GM21723 (cell line): ENCODE measurements at regions not wholly inside any gene's neighbourhood (a gene's known extent, or its start where the extent isn't known, plus 50 kb on each side); places are given as distances from the start of the nearest gene placed in this dataset.
A peak's percentile ranks its signal among the peaks of the same experiment; 100 is the strongest.

ENCODE experiments used
- ATAC-seq: cut with Tn5 transposase; IDR thresholded peaks from one replicate; pipeline ENCODE4 v1.9.1; 2021; ENCODE audit warnings: mild to moderate bottlenecking, moderate library complexity; ENCODE audit not compliant: unreplicated experiment

- ATAC-seq = no peak
Observed at GRCh38 chr3:14307656-14308302, 94.6 kb upstream of the SLC6A6 start.

DNA sequence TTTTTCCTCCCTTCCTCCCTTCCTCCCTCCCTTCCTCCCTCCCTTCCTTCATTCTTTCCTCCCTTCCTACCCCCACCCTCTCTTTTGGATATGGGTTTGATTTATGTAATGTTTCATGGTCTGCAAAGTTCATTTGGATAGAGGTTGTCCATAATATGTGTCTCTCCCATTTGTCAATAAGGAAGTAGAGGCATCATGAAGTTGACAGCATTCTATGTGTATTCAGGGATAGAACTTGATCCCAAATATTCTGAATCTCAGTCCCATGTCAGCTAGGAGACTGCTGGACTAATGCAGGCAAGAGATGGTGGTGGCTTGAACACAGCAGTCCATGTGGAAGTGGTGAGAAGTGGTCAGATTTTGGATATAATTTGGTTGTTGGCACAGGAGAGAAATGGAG, 90.7 kb upstream of the SLC6A6 start:
- no peak for ATAC-seq

- no peak for ATAC-seq
Observed at GRCh38 chr3:14312375-14312774, 90.0 kb upstream of the SLC6A6 start.

DNA sequence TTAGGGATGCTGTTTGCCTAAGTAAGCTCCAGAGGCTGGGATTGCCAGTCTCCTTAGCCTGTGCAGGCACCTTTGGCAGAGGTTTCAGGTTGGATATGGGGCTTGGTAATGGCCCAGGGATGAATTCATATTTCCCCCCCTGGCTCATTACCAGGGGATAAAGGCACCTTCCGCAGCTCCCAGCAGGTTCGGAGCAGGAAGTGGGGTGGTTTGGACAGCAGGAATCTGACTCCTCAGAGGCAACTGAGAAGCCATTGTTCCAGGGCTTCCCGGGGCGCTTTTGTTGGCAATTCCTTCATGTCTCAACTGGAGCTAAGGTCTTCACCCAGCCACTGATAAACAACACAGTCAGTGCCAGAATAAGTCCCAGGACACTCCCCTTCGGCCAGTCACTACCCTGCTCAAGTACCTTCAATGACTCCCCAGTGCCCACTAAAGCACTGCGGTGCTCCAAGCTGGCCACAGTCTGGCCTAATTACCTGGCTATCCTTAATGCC, 85.3 kb upstream of the SLC6A6 start:
- no peak for ATAC-seq

- ATAC-seq = no peak
Observed at GRCh38 chr3:14318646-14319045, 83.8 kb upstream of the SLC6A6 start.

GRCh38 chr3:14319654-14320182, 82.7 kb upstream of the SLC6A6 start:
- ATAC-seq = peak; percentile 99

GRCh38 chr3:14320219-14320618, 82.2 kb upstream of the SLC6A6 start:
- no peak for ATAC-seq

DNA sequence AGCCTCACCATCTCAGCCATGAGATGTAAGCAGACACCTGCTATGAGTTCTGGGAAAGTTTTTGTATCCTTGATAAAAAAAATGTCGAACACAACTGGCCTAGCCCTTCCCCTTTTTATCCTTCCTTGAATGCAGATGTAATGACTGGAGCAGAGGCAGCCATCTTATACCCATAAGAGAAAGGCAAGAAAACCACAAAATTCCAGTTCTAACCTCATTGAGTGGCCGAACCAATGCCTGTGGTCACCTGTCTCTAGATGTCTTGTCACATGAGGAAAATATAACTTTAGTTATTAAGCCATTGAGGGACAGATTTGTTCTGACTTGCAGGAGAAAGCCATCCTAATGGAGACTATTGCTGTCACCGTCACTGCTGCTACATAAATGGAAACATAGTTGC, 80.4 kb upstream of the SLC6A6 start:
- ATAC-seq = no peak

GRCh38 chr3:14322667-14323295, 79.6 kb upstream of the SLC6A6 start:
- no peak for ATAC-seq

GRCh38 chr3:14323401-14324223, 78.8 kb upstream of the SLC6A6 start:
- ATAC-seq = no peak

- ATAC-seq = no peak
Observed at GRCh38 chr3:14324224-14324944, 78.0 kb upstream of the SLC6A6 start.

- ATAC-seq = no peak
Observed at GRCh38 chr3:14328422-14328821, 74.0 kb upstream of the SLC6A6 start.

DNA sequence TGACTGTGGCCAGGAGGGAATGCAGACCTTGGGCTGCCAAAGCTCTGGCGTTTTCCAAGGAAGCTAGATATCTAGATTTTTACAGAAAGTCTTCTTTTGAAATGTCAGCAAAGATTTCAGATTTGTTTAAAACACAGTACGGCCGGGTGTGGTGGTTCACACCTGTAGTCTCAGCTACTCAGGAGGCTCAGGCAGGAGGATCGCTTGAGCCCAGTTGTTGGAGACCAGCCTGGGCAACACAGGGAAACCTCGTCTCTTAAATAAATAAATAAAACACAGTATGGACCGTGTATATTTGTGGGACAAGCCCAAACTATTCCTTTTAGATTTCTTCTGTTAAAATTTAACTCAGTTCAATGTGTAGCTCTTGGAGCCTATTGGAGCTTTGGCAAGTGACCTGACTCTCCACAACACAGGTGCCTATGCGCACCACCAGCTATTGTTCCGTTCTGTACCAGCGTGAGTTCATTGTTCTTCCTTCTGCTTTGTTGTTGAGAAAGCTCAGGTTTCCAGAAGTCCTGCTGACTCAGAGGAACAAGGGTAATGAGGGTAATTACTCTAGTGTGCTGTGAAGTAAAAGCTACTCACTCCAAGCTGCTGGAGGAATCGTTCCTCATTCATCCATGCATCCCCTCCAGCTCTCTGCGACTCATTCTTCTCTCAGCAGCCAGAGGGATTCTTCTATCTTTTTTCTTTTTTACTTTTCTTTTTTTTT, 73.1 kb upstream of the SLC6A6 start:
- no peak for ATAC-seq

DNA sequence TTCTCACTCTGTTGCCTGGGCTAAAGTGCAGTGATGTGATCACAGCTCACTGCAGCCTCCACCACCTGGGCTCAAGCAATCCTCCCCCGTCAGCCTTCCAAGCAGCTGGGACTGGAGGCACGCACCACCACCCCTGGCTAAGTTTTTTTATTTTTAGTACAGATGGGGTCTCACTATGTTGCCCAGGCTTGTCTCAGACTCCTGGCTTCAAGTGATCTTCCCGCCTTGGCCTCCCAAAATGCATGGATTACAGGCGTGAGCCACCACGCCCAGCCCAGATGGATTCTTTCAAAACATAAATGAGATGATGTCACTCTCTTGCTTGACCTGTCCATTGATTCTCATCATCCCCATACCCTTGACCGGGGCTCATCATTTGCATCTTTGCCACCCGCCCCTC, 72.6 kb upstream of the SLC6A6 start:
- ATAC-seq = no peak

- ATAC-seq = no peak
Observed at GRCh38 chr3:14330508-14330907, 71.9 kb upstream of the SLC6A6 start.

DNA sequence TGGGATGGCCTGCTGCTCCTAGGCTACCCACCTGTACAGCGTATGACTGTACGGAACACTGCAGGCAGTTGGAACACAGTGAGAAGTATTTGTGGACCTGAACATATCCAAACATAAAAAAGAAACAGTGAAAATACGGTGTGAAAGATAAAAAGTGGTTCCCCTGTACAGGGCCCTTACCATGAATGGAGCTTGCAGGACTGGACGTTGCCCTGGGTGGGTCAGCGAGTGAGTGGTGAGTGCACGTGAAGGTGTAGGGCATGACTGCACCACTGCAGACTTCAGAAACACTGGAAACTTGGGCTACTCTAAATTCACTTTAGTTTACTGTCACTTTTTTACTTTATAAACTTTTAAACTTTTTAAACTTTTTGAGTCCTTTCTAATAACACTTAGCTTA, 71.2 kb upstream of the SLC6A6 start:
- ATAC-seq = no peak

DNA sequence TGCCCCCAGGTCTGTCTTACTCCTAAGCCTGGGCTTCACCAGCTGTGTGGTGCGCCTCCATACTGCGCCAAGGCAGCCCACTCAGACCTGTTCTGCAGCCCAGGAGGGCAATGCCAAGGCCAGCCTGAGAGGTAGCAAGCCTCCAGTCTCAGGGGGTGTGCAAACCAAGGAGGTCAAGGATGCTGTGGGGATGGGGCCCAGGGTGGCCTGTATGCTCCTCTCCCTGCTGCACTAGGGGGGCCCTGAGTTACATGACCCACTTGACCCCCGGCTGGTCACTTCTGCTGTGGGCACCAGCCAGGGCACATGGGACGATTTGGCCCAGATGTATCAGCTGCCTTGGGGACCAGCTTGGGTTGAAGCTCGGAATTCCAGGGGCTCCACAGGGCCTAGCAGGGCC, 70.0 kb upstream of the SLC6A6 start:
- ATAC-seq = no peak

- no peak for ATAC-seq
Observed at GRCh38 chr3:14333215-14333614, 69.2 kb upstream of the SLC6A6 start.

- ATAC-seq = no peak
Observed at GRCh38 chr3:14333621-14334020, 68.8 kb upstream of the SLC6A6 start.

DNA sequence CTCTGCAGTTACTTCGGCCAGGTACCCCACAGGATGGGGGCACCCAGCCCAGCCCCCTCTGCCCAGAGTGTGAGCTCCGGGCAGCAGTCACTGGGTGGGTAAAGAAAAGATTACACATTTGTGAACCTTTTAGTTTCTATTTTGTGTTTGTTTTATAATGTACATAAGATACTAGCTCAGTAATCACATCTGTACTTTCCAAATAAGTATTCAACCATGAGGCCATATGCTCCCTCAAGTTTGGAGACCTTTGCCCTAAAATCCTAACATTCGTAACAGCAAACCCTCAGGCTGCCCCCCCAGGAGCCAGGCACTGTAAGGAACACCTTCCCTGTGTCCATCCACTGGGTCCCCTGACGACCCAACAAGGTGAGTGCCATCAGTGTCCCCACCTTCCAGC, 68.3 kb upstream of the SLC6A6 start:
- no peak for ATAC-seq
